ENCODE measurements at regions not wholly inside any gene's neighbourhood (a gene's known extent, or its start where the extent isn't known, plus 50 kb on each side); places are given as distances from the start of the nearest gene placed in this dataset.
A peak's percentile ranks its signal among the peaks of the same experiment; 100 is the strongest.

GRCh38 chr7:89517815-89518214 lies 636.5 kb upstream of the STEAP1 start:
- Histone ChIP-seq H3K9me3 (replicated peaks in 1 of 3) (no peaks in the 10 kb centered on the region), H3K4me3 (no peak overlapping the region), H3K27me3 (no peaks in the 10 kb centered on the region), H3K4me1 (replicated peaks in 1 of 2) (no peaks in the 10 kb centered on the region), H3K36me3 (replicated peaks in 1 of 2) (no peaks in the 10 kb centered on the region), H3K27ac (no peak overlapping the region)
- 50 to 90% (median 67%) methylated on average over 1 of the region's 1 CpG for WGBS, 4 donors
- intact Hi-C loops (cut with DNase I): no loop called here
- TF ChIP-seq CTCF (IDR thresholded peaks at IDR 0.05) (no peak), POLR2A (IDR thresholded peaks at IDR 0.05) (no peak)
- DNase-seq: no peak

GRCh38 chr7:89549768-89550167 lies 604.5 kb upstream of the STEAP1 start:
- no peak for DNase-seq
- intact Hi-C loops (cut with DNase I): no loop called here
- H3K36me3 ChIP-seq (replicated peaks in 1 of 2): no peaks in the 10 kb centered on the region
- H3K9me3 ChIP-seq (replicated peaks in 1 of 3): no peaks in the 10 kb centered on the region
- no peak for TF ChIP-seq CTCF (IDR thresholded peaks at IDR 0.05)
- no peak for TF ChIP-seq POLR2A (IDR thresholded peaks at IDR 0.05)
- no peak overlapping the region for H3K4me3 ChIP-seq
- no peak overlapping the region for H3K27ac ChIP-seq
- no peaks in the 10 kb centered on the region for H3K4me1 ChIP-seq (replicated peaks in 1 of 2)
- WGBS, 4 donors: 68 to 80% (median 80%) methylated on average over 1 of the region's 1 CpG; no CpG with 5 or more reads in 1 of the 4 donors
- no peaks in the 10 kb centered on the region for H3K27me3 ChIP-seq

DNA sequence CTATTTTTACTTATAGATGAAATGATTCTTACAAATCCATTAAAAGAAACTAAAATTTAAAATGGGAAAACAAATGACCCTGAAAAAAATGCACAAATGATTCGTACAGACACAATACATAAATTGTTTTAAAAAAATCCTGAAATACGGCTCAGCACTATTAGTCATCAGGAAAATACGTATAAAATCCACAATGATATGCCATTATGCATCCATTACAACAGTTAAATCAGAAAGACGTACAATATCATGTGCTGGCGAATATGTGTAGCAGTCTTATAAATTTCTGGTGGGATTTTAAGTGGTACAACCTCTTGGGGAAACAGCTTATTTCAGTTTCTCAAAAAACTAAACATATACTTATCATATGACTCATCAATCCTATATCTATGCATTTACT lies 600.1 kb upstream of the STEAP1 start:
- Histone ChIP-seq H3K36me3 (replicated peaks in 1 of 2) (no peaks in the 10 kb centered on the region), H3K9me3 (replicated peaks in 1 of 3) (no peaks in the 10 kb centered on the region), H3K27ac (peak overlapping the region in 1 of 5 donors; percentile 0), H3K4me3 (no peak overlapping the region), H3K27me3 (no peaks in the 10 kb centered on the region), H3K4me1 (replicated peaks in 1 of 2) (no peaks in the 10 kb centered on the region)
- no peak for DNase-seq
- WGBS, 4 donors: 77 to 85% (median 78%) methylated on average over 5 of the region's 5 CpGs
- intact Hi-C loops (cut with DNase I): no loop called here
- no peak for TF ChIP-seq CTCF (IDR thresholded peaks at IDR 0.05)
- TF ChIP-seq POLR2A (IDR thresholded peaks at IDR 0.05): no peak

DNA sequence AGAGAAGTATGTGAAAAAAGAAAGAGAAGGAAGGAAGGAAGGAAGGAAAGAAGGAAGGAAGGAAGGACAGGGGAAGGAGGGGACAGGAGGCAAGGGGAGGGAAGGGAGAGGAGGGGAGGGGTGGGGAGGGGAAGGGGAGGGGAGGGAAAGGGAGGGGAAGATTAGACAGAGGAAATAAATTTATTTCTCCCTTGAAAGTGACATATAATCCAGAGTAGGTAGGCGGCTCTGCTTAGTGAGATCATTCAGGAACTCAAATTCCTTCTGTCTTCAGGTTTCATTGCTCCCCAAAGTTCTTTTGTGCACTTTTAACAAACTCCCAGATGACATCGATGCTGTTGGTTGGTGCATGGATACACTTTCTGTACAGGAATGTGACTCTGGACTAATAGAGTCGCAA lies 594.7 kb upstream of the STEAP1 start:
- DNase-seq: no peak
- Histone ChIP-seq H3K36me3 (replicated peaks in 1 of 2) (no peaks in the 10 kb centered on the region), H3K4me1 (replicated peaks in 1 of 2) (no peaks in the 10 kb centered on the region), H3K27me3 (no peaks in the 10 kb centered on the region), H3K9me3 (replicated peaks in 1 of 3) (no peaks in the 10 kb centered on the region), H3K4me3 (no peak overlapping the region), H3K27ac (no peak overlapping the region)
- WGBS, 4 donors: 71 to 89% (median 82%) methylated on average over 3 of the region's 3 CpGs
- TF ChIP-seq CTCF (IDR thresholded peaks at IDR 0.05) (no peak), POLR2A (IDR thresholded peaks at IDR 0.05) (no peak)
- intact Hi-C loops (cut with DNase I): no loop called here
